B cell (primary cell): ENCODE measurements at regions not wholly inside any gene's neighbourhood (a gene's known extent, or its start where the extent isn't known, plus 50 kb on each side); places are given as distances from the start of the nearest gene placed in this dataset.

Experiments used
- ATAC-seq: fragments of 200-7000 bp; cut with Tn5 transposase; one replicate; pipeline ENCODE4 v1.10.0; 2021; ENCODE audit warnings: low read depth, mild to moderate bottlenecking, moderate number of reproducible peaks, moderate library complexity
- CTCF ChIA-PET: fragments of 350-600 bp; sonication (Branson Sonifier 250); formaldehyde crosslinking; loops from one replicate; lab custom pipeline; 2021; ENCODE audit warnings: antibody characterized with exemption, inconsistent platforms; lab: Charles Lee
- POLR2A ChIA-PET: fragments of 350-600 bp; sonication (Branson Sonifier 250); formaldehyde crosslinking; loops from one replicate; lab custom pipeline; 2021; ENCODE audit warnings: antibody characterized with exemption; lab: Charles Lee
- DNase-seq: peaks from one replicate; pipeline ENCODE4 v3.0.0; 2013
- H2AFZ ChIP-seq: 2 replicates; pipeline ENCODE4 v1.6.1; 2012; ENCODE audit warnings: mild to moderate bottlenecking, low read depth, low read length; ENCODE audit not compliant: insufficient read depth, poor library complexity, severe bottlenecking
- H3K27ac ChIP-seq, 2 donors: 1 replicate in 1 of 2; 2 replicates in 1 of 2; pipeline ENCODE4 v1.5.1; 2012 to 2013; ENCODE audit warnings: low read length in 2 of 2, mild to moderate bottlenecking in 2 of 2, moderate library complexity in 1 of 2
- H3K27me3 ChIP-seq, 4 experiments: fragments of 200-600 bp in 1 of 4; sonication (generic) in 1 of 4; replicated peaks in 1 of 4; 1 replicate in 2 of 4; 2 replicates in 2 of 4; pipeline versions ENCODE4 v1.6.1 to v1.7.0; 2013 to 2016; ENCODE audit warnings: low read length in 3 of 4, mild to moderate bottlenecking in 2 of 4, mixed read lengths in 1 of 4, moderate library complexity in 1 of 4; ENCODE audit not compliant: insufficient read depth in 4 of 4, control insufficient read depth in 3 of 4; ENCODE audit errors: control extremely low read depth in 1 of 4
- H3K36me3 ChIP-seq, 2 experiments: replicated peaks in 1 of 2; 1 replicate in 1 of 2; 2 replicates in 1 of 2; pipeline versions ENCODE4 v1.6.1 to v1.7.1; 2013; ENCODE audit warnings: low read length in 1 of 2; ENCODE audit not compliant: insufficient read depth in 2 of 2, control insufficient read depth in 1 of 2; ENCODE audit errors: control extremely low read depth in 1 of 2, extremely low read depth in 1 of 2
- H3K4me1 ChIP-seq, 2 donors: fragments of 200-600 bp in 1 of 2; sonication (generic) in 1 of 2; 1 replicate in 1 of 2; 2 replicates in 1 of 2; pipeline versions ENCODE4 v1.5.1 to v1.6.1; 2013 to 2017; ENCODE audit warnings: low read length in 2 of 2; ENCODE audit not compliant: control insufficient read depth in 2 of 2, insufficient read depth in 2 of 2
- H3K4me2 ChIP-seq: replicated peaks from 2 replicates; pipeline ENCODE3; 2012; ENCODE audit warnings: mild to moderate bottlenecking, low read depth, low read length; ENCODE audit not compliant: poor library complexity, severe bottlenecking
- H3K4me3 ChIP-seq, 5 experiments: fragments of 200-600 bp in 1 of 5; sonication (generic) in 1 of 5; 1 replicate in 3 of 5; 2 replicates in 2 of 5; pipeline versions ENCODE4 v1.5.1 to v1.7.0; 2011 to 2016; ENCODE audit warnings: low read length in 4 of 5, mild to moderate bottlenecking in 4 of 5, low read depth in 2 of 5, control low read depth in 1 of 5, moderate library complexity in 1 of 5; ENCODE audit not compliant: insufficient read depth in 1 of 5; ENCODE audit errors: control extremely low read depth in 1 of 5, extremely low read depth in 1 of 5
- H3K79me2 ChIP-seq: fragments of 200-600 bp; sonication (generic); one replicate; pipeline ENCODE4 v1.6.0; 2016; ENCODE audit warnings: low read length; ENCODE audit not compliant: control insufficient read depth, insufficient read depth
- H3K9ac ChIP-seq: fragments of 200-600 bp; sonication (generic); 2 replicates; pipeline ENCODE4 v1.6.1; 2017; ENCODE audit warnings: mild to moderate bottlenecking, low read length, moderate library complexity
- H3K9me3 ChIP-seq, 3 donors: one replicate each; pipeline versions ENCODE4 v1.6.1 to v1.7.1; 2013; ENCODE audit warnings: low read length in 2 of 3; ENCODE audit not compliant: control insufficient read depth in 2 of 3, insufficient read depth in 1 of 3; ENCODE audit errors: control extremely low read depth in 1 of 3
- H4K20me1 ChIP-seq: 2 replicates; pipeline ENCODE4 v1.6.0; 2012; ENCODE audit warnings: mild to moderate bottlenecking, low read length; ENCODE audit not compliant: insufficient read depth, control insufficient read depth, poor library complexity, severe bottlenecking
- H3K27ac Mint-ChIP-seq: one replicate; pipeline ENCODE4 v1.8.0; 2021; ENCODE audit warnings: mixed read lengths
- H3K27me3 Mint-ChIP-seq: one replicate; pipeline ENCODE4 v1.8.0; 2021; ENCODE audit warnings: mixed read lengths
- H3K4me1 Mint-ChIP-seq: one replicate; pipeline ENCODE4 v1.8.0; 2021; ENCODE audit warnings: mixed read lengths
- H3K4me3 Mint-ChIP-seq: one replicate; pipeline ENCODE4 v1.8.0; 2021; ENCODE audit warnings: mixed read lengths
- H3K9me3 Mint-ChIP-seq: one replicate; pipeline ENCODE4 v1.8.0; 2022; ENCODE audit warnings: mixed read lengths; ENCODE audit not compliant: insufficient read depth
- CTCF ChIP-seq: fragments of 200-600 bp; IDR thresholded peaks from one replicate; pipeline ENCODE4 v1.8.0; 2022; ENCODE audit warnings: antibody characterized with exemption, mild to moderate bottlenecking
- EZH2 ChIP-seq: IDR thresholded peaks from 2 replicates; pipeline ENCODE4 v1.6.1; 2012; ENCODE audit warnings: borderline replicate concordance, low read depth, mild to moderate bottlenecking, moderate library complexity, low read length; ENCODE audit not compliant: insufficient read depth, poor library complexity, severe bottlenecking
- WGBS: methylation state at CpG from one replicate; pipeline ENCODE4 v1.1.5; 2013; ENCODE audit warnings: missing lambda C conversion rate; ENCODE audit not compliant: insufficient coverage; 5-methylcytosine and 5-hydroxymethylcytosine counted together
- intact Hi-C: fragments of 100-400 bp; cut with micrococcal nuclease; formaldehyde crosslinking; loops from one replicate; pipeline ENCODE4 v1.10.0; 2022

GRCh38 chr22:23389271-23390071 lies 190.6 kb downstream of the IGLL1 start:
- Mint-ChIP-seq H3K27ac (no peak overlapping the region), H3K9me3 (no peaks in the 10 kb centered on the region), H3K4me3 (no peak overlapping the region), H3K27me3 (peaks cover 12% of the 10 kb centered on the region), H3K4me1 (no peaks in the 10 kb centered on the region)
- DNase-seq (no peak), ATAC-seq (no peak)
- Histone ChIP-seq H3K9me3 (peaks cover 0 to 5% (median 0%) of the 10 kb centered on the region in 3 donors), H3K4me1 (peaks cover 0 to 3% of the 10 kb centered on the region in 2 donors), H3K9ac (no peak overlapping the region), H2AFZ (no peak overlapping the region), H3K27ac (no peak overlapping the region), H3K4me3 (no peak overlapping the region), H3K36me3 (no peaks in the 10 kb centered on the region), H3K27me3 (peaks cover 0 to 18% (median 4%) of the 10 kb centered on the region in 4 experiments), H3K4me2 (no peak overlapping the region), H4K20me1 (no peaks in the 10 kb centered on the region), H3K79me2 (no peaks in the 10 kb centered on the region)
- ChIA-PET POLR2A (no interaction called here), CTCF (no interaction called here)
- intact Hi-C loops = loop anchor here (5.0 kb wide), 1 partner anchor 212 kb away; no protein-coding TSS in a partner anchor
- 76% methylated on average over 21 of the region's 21 CpGs for WGBS
- no peak for TF ChIP-seq CTCF
- no peak for TF ChIP-seq EZH2

- Histone ChIP-seq H3K4me3 (no peak overlapping the region), H4K20me1 (no peaks in the 10 kb centered on the region), H3K36me3 (no peaks in the 10 kb centered on the region), H3K9ac (no peak overlapping the region), H3K9me3 (peaks cover 0 to 5% (median 0%) of the 10 kb centered on the region in 3 donors), H3K4me2 (no peak overlapping the region), H3K27me3 (peaks cover 0 to 22% (median 5%) of the 10 kb centered on the region in 4 experiments), H2AFZ (no peak overlapping the region), H3K4me1 (peaks cover 0 to 3% of the 10 kb centered on the region in 2 donors), H3K79me2 (no peaks in the 10 kb centered on the region), H3K27ac (no peak overlapping the region)
- 93% methylated on average over 7 of the region's 8 CpGs for WGBS
- ATAC-seq (no peak), DNase-seq (no peak)
- intact Hi-C loops = loop anchor here (5.0 kb wide), 1 partner anchor 211 kb away; no protein-coding TSS in a partner anchor
- Mint-ChIP-seq H3K27me3 (peaks cover 14% of the 10 kb centered on the region), H3K9me3 (no peaks in the 10 kb centered on the region), H3K4me3 (no peak overlapping the region), H3K27ac (no peak overlapping the region), H3K4me1 (no peaks in the 10 kb centered on the region)
- ChIA-PET CTCF (interaction anchor here (1.6 to 1.7 kb wide), 2 partner anchors 213 to 431 kb away, joined by 6 to 8 read pairs; no protein-coding TSS in a partner anchor), POLR2A (no interaction called here)
- no peak for TF ChIP-seq CTCF
- TF ChIP-seq EZH2 = no peak
Measured at GRCh38 chr22:23388517-23388890, 191.6 kb downstream of the IGLL1 start.
